ENCODE measurements at regions not wholly inside any gene's neighbourhood (a gene's known extent, or its start where the extent isn't known, plus 50 kb on each side); places are given as distances from the start of the nearest gene placed in this dataset.

GRCh38 chr5:3736466-3736865, 140.8 kb downstream of the IRX1 start:
- DNase-seq (ENCODE audit: low read depth in 3 of 3), result no peak

GRCh38 chr5:3736926-3737325, 141.3 kb downstream of the IRX1 start:
- no peak for DNase-seq (ENCODE audit: low read depth in 3 of 3)

- DNase-seq (ENCODE audit: low read depth in 3 of 3), result no peak
Observed at GRCh38 chr5:3738919-3739318, 143.3 kb downstream of the IRX1 start.

DNA sequence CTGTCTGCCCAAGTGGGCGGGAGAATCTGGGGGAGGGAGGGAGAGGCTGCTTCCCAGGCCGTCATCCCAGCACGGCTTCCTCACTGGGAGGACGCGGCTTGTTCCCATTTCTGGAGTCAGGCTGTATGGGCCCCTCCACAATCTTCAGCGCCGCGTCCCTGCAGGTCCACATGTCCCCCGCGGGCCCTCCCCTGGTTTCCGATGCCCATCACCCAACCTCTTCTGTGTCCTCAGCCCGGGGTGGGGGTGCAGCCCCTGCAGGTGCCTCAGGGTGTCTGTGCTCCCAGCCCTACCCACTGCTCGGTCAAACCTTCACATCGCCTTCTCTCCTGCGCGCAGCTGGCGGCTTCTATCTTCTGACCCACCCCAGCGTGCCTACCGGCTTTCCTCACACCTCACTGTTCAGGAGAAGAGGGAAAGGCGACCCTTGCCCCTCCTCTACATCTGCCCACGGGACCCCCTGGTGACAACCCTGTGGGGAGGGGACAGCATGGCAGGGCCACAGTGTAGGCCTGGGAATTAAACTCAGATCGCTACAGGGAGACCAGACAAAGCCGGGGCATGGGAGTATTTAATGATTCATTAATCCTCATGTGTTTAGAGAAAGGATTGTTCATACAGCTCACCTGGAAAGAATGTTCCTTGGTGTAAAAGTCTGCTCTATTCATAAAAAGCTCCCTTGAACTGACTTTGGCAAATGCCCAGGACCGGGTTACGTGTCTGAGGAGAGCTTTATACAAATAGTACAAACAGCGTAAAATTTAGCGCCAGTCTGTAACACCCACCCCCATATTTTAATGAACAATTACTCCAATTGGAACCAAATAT, 145.1 kb downstream of the IRX1 start:
- DNase-seq (ENCODE audit: low read depth in 3 of 3), result no peak

DNA sequence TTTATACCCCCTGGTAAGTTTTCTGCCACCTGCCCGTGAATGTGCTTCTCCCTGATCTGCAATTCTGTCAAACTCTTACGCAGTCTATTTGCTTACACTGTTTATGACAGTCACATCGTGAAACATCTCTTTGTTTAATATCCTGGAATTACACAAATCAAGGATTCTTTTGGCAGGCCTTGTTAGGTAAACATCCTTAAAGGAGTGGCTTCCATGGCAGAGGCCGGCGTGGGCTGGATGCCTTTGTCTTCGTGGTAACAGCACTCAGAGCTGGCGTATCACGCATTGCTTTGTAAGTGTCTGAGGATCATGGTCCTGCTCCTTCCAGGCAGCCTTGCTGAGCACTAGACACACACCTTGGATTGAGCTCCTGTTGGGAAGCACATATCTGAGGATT, 145.7 kb downstream of the IRX1 start:
- DNase-seq (ENCODE audit: low read depth in 3 of 3), result no peak

GRCh38 chr5:3742750-3743149, 147.1 kb downstream of the IRX1 start:
- no peak for DNase-seq (ENCODE audit: low read depth in 3 of 3)

DNA sequence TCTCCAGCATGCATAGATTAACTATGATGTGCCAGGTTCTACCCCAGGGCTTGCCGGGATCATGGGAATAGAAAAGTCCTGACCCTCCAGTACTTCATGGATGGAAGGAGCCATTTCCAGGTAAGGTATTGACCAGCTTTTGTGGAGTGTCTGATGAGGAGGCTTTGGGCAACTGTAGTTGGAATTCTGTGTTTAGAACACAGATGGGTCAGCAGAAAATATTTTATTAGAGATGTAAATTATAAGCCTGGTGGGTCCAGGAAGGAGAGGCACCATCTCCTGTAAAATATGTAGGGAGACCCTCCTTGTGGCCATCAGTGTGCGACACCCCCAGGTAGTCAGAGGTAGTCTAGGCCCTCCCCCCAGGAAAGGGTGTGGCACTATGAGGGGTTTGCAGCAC, 156.2 kb downstream of the IRX1 start:
- no peak for DNase-seq (ENCODE audit: low read depth in 3 of 3)

DNA sequence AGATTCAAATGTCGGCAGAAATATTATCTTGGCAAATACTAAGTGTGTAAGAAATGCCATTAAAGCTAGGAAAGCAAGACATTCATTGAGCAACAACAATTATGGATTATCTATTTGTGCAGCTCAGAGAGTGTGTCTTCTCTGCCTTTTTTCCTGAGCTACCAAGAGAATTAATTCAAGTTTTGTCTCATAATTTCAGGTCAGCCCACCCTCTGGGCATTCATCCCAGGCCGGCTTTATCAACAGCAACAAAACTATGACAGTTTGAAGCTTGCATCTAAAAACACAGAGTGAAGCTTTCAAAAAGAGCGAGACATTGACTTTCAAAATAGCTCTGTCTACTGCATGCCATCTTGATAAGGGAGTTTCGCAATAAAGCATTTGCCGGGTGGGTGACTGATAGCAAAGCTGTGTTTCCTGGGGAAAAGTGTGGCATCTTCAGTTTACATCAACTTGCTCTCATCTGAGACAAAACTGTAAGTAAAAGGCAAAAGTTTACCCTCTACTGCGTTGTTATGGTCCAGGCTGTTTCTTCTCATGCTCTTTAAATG, 182.4 kb downstream of the IRX1 start:
- DNase-seq (ENCODE audit: low read depth in 3 of 3), result no peak

DNA sequence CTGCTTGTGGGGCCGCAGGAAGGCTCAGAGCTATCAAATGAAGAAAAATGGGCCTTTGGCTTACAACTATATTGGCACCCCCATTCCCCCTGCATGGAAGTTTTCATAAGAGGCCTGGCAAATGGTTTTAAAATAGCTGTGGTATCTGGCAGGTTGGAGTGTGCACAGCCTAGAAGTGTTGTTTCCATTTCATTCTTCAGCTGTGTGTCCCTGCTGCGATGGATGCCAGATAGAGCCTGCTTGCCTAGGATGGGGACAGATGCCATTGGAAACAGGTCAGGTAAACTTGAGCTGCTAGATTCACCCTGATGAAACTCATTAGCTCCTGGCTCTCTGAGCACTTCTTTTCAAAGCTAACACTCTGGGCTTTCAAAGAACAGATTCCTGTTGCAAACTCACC, 183.3 kb downstream of the IRX1 start:
- no peak for DNase-seq (ENCODE audit: low read depth in 3 of 3)

DNA sequence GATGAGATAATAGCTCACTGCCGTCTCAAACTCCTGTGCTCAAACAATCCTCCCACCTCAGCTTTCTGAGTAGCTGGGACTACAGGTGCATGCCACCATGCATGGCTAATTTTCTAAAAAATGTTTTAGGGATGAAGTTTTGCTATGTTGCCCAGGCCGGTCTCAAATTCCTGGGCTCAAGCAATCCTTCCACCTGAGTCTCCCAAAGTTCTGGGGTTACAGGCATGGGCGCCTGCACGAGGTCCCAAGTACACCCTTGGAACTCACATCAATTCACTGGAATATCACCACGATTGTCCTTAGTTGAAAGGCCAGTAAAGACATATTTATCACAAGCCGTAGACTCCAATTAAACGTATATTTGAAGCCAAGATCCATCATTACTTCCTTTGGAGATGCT, 184.6 kb downstream of the IRX1 start:
- DNase-seq (ENCODE audit: low read depth in 3 of 3), result no peak

- no peak for DNase-seq (ENCODE audit: low read depth in 3 of 3)
Observed at GRCh38 chr5:3780907-3781306, 185.3 kb downstream of the IRX1 start.

- no peak for DNase-seq (ENCODE audit: low read depth in 3 of 3)
Observed at GRCh38 chr5:3784854-3785253, 189.2 kb downstream of the IRX1 start.

DNA sequence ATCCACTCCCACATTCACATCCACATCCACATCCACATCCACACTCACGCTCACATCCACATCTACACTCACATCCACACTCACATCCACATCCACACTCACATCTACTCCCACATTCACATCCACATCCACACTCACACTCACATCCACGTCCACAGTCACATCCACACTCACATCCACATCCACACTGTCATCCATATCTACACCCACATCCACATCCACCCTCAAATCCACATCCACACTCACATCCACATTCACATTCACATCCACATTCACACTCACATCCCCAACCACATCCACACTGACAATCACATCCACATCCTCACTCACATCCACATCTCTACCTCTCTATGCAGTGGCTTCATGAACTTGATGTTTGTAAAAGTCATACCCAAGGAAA, 190.5 kb downstream of the IRX1 start:
- no peak for DNase-seq (ENCODE audit: low read depth in 3 of 3)

GRCh38 chr5:3786891-3787430, 191.3 kb downstream of the IRX1 start:
- DNase-seq (ENCODE audit: low read depth in 3 of 3), result no peak

DNA sequence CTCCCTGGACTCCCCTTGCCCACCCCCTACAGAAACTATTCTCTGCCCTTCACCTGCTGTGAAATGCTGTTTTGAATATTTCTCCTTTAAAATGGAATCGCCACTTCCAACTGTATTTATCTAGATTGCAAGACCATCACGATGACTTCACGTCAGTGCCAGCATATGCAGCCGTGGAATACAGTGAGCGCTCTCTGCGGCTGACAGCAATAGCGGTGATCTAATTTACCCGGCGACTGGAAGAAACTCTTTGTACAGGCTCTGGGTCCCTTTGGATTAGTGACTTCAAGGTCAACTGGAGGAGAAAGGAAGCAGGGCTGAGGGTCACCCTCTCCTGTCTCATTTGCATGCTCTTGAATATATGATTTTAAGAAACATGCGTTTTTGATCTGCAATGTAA, 192.0 kb downstream of the IRX1 start:
- DNase-seq (ENCODE audit: low read depth in 3 of 3), result no peak

GRCh38 chr5:3789519-3790193, 194.0 kb downstream of the IRX1 start:
- no peak for DNase-seq (ENCODE audit: low read depth in 3 of 3)

GRCh38 chr5:3793162-3793561, 197.5 kb downstream of the IRX1 start:
- no peak for DNase-seq (ENCODE audit: low read depth in 3 of 3)

GRCh38 chr5:3794611-3795010, 199.0 kb downstream of the IRX1 start:
- no peak for DNase-seq (ENCODE audit: low read depth in 3 of 3)

DNA sequence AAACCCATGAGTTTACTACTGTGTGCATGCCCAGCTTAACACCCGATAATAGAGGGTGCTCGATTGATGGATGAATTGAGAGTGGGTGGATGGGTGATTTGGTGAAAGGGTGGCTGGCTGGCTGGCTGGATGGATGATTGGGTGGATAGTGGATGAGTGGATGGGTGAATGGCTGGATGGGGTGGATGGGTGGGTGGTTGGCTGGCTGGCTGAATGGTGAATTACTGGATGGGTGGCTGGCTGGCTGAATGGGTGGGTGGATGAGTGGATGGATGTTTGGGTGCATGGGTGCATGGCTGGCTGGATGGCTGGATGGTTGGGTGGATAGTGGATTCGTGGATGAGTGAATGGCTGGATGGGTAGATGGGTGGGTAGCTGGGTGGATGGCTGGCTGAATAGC, 201.1 kb downstream of the IRX1 start:
- no peak for DNase-seq (ENCODE audit: low read depth in 3 of 3)

DNA sequence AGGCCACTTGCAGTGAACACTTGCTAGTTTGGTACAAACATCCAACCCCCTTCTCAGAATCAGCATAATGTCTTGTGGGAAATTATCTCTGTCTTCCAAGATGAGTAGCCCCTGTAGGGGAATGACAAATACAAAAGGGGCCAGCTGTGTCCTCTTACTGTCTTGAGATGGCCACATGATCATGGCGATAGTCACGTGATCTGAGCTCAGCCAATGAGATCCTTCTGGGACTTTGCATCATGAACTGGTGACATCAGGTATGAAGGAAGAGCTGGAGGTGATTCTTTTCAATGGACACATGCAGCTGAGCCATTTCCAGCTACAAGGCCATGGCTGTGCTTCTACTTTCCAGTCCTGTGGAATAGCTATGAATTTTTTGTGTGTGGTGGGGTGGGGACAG, 206.3 kb downstream of the IRX1 start:
- no peak for DNase-seq (ENCODE audit: low read depth in 3 of 3)

GRCh38 chr5:3809455-3809854, 213.8 kb downstream of the IRX1 start:
- no peak for DNase-seq (ENCODE audit: low read depth in 3 of 3)

DNA sequence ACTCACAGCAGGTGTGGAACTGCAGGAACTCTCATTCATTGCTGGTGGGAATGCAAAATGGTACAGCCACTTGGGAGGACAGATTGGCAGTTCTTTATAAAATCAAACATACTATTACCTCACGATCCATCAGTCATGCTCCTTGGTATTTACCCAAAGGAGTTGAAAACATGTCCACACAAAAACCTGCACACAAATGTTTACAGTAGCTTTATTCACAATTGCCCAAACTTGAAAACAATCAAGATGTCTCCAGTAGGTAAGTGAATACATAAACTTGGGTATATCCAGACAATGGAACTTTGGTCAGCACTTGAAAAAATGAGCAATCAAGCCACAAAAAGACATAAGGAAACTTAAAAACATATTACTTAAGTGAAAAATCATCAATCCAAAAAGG, 215.5 kb downstream of the IRX1 start:
- no peak for DNase-seq (ENCODE audit: low read depth in 3 of 3)

GRCh38 chr5:3818624-3819023, 223.0 kb downstream of the IRX1 start:
- no peak for DNase-seq (ENCODE audit: low read depth in 3 of 3)
